HL-60 (cell line): ENCODE measurements at regions not wholly inside any gene's neighbourhood (a gene's known extent, or its start where the extent isn't known, plus 50 kb on each side); places are given as distances from the start of the nearest gene placed in this dataset.

Source experiments
- CTCF ChIP-seq: IDR thresholded peaks from one replicate; pipeline ENCODE4 v1.5.1; 2011; ENCODE audit warnings: low read length, control low read depth, inconsistent platforms; ENCODE audit not compliant: insufficient read depth
- GABPA ChIP-seq: IDR thresholded peaks from 2 replicates; pipeline ENCODE4 v1.6.1; 2012; ENCODE audit warnings: low read depth
- TF ChIP-seq, protein P1 (sequence below): IDR thresholded peaks from 2 replicates; pipeline ENCODE4 v1.6.1; 2012; ENCODE audit warnings: low read depth; ENCODE audit not compliant: insufficient replicate concordance

DNA sequence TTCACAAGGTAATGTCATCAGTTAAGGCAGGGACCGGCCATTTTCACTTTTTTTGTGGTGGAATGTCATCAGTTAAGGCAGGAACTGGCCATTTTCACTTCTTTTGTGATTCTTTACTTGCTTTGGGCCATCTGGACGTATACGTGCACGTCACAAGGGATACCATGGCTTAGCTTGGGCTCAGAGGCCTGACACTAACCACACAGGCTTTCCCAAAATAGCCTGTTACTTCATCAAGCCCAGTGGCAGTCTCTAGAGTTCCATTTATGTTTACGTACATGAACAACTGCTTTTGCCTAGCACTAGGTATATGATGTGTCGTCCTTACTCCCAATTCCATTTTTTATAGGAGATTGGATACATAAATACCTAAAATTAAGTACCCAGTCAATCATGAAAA, 237.9 kb downstream of the C7orf25 start:
- TF ChIP-seq, protein P1, sequence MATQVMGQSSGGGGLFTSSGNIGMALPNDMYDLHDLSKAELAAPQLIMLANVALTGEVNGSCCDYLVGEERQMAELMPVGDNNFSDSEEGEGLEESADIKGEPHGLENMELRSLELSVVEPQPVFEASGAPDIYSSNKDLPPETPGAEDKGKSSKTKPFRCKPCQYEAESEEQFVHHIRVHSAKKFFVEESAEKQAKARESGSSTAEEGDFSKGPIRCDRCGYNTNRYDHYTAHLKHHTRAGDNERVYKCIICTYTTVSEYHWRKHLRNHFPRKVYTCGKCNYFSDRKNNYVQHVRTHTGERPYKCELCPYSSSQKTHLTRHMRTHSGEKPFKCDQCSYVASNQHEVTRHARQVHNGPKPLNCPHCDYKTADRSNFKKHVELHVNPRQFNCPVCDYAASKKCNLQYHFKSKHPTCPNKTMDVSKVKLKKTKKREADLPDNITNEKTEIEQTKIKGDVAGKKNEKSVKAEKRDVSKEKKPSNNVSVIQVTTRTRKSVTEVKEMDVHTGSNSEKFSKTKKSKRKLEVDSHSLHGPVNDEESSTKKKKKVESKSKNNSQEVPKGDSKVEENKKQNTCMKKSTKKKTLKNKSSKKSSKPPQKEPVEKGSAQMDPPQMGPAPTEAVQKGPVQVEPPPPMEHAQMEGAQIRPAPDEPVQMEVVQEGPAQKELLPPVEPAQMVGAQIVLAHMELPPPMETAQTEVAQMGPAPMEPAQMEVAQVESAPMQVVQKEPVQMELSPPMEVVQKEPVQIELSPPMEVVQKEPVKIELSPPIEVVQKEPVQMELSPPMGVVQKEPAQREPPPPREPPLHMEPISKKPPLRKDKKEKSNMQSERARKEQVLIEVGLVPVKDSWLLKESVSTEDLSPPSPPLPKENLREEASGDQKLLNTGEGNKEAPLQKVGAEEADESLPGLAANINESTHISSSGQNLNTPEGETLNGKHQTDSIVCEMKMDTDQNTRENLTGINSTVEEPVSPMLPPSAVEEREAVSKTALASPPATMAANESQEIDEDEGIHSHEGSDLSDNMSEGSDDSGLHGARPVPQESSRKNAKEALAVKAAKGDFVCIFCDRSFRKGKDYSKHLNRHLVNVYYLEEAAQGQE: no peak
- TF ChIP-seq CTCF: no peak
- TF ChIP-seq GABPA: no peak
